ENCODE measurements at regions not wholly inside any gene's neighbourhood (a gene's known extent, or its start where the extent isn't known, plus 50 kb on each side); places are given as distances from the start of the nearest gene placed in this dataset.

GRCh38 chr10:62459500-62459899 is 85.3 kb downstream of the ZNF365 start:
- TF ChIP-seq CTCF (IDR thresholded peaks at IDR 0.05) (no peak), POLR2A (IDR thresholded peaks at IDR 0.05) (no peak)

All from heart left ventricle (tissue), 13 donors.